ENCODE measurements at regions not wholly inside any gene's neighbourhood (a gene's known extent, or its start where the extent isn't known, plus 50 kb on each side); places are given as distances from the start of the nearest gene placed in this dataset.

GRCh38 chrX:124646403-124646802 is 300.0 kb downstream of the SH2D1A start:
- no peak for TF ChIP-seq EZH2 (IDR thresholded peaks at IDR 0.05; ENCODE audit: borderline replicate concordance)
- no peak for TF ChIP-seq CTCF (IDR thresholded peaks at IDR 0.05; ENCODE audit: poor library complexity)
- no peak for TF ChIP-seq EZH2phosphoT487 (IDR thresholded peaks at IDR 0.05; ENCODE audit: low read depth, severe bottlenecking, unreplicated experiment)
